GM21526 (cell line): ENCODE measurements at regions not wholly inside any gene's neighbourhood (a gene's known extent, or its start where the extent isn't known, plus 50 kb on each side); places are given as distances from the start of the nearest gene placed in this dataset.

Experiments used
- ATAC-seq: cut with Tn5 transposase; IDR thresholded peaks from one replicate; pipeline ENCODE4 v1.9.1; 2021; ENCODE audit warnings: moderate library complexity; ENCODE audit not compliant: unreplicated experiment, low FRiP score

DNA sequence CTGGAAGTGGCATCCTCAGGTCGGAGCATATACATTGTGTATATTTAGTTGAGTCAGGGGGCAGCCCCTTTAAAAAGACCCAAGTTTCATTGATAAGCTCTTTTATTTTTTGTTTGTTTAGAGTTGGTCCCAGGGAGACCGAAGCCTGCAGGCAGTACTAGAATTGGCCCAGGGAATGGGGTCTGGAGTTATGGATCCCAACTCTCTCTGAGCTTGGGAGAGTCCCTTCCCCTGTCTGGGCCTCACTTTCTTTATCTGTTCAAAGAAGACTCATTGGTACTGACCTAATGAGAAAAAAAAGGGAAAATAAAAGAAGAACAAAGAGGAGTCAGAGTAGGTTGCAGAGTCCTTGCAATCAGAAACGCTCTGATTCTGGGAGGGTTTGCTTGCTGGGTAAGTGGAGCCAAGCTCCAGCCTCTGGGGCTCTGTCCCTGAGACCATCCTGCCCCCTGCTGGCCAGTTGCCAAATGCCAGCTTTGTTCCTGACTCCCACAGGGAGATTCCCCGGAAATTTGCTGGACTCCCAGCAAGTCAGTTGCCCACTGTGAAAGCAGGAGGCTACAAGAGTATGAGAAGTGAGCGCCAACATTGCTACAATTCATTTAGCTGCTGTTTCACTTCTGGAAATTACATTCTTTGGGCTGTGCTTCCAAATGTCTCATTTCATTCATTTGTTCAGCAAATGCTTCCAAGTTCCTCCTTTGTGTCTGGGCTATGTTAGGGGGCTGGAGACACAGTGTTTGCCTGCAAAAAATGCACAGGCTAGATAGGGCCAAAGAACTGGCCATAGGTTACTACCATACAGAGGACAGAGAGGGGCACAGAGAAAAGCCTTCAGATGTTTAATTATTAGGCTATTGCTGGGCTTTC lies 156.2 kb downstream of the MELK start:
- ATAC-seq: peak; percentile 65

DNA sequence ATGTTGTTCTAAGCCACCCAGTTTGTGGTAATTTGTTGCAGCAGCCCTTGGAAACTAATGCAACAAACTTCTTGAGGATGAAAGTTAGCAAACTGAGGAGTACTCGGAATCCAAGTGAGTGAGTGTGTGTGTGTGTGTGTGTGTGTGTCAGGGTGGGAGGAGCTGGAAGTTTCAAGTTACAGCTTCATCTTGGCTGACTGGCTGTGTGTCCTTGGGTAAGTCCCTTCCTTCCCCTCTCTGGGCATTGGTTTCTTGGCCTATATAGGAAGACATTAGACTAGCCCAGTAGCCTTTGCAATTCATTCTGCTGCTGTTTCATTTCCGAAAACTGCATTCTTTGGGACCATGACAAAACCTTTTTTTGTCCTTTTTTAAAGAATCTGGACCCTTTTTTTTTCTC lies 157.2 kb downstream of the MELK start:
- no peak for ATAC-seq

DNA sequence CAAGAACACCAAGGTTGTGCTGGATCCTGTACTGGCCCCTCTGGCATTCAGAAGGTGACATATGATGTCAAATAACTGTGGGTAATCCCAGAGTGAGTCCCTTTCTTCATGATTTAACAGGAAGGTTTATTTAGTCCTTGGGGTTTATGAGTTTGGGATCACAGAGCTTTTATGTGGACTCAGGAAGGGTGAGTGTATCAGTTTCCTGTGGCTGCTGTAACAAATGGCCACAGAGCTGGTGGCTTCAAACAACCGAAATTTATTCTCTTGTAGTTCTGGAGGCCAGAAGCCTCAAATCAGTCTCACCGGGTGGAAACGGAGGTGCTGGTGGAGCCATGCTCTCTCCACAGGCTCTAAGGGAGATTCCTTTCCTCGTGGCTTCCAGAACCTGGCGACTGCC lies 157.7 kb downstream of the MELK start:
- no peak for ATAC-seq

DNA sequence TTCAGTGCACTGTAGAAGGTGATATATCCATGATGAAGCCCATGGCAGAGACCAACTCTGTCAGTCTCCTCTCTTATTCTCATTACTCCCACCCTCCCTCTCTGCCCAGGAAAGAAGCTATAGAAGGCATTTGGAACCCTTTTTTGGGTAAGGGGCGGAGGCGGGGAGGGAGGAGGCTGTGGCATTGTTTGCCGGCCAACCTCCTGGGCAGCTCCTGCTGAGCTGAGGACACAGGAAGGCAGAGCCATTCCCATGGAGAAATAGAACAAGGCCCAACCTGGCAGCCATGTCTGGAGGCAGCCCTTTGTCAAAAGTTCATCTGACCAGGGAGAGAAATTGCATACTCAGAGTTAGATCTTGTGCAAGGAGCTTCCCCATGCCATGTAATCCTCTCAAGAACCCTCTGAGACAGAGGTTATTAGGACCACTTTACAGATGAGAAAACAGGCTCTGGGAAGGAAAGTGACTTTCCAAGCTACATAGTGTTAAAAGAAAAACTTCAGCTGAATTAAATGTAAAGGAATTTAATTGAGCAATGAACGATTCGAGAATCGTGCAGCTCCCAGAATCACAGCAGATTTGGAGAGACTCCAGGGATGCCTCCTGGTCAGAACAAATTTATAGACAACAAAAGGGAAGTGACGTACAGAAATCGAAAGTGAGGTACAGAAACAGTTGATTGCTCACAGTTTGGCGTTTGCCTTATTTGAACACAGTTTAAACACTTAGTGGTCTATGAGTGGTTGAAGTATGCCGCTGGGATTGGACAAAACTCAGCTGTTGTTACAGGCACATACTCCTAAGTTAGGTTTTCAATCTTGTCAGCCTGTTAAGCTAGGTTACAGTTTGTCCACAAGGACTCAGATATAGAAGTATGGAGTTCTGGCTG lies 158.6 kb downstream of the MELK start:
- ATAC-seq: no peak

DNA sequence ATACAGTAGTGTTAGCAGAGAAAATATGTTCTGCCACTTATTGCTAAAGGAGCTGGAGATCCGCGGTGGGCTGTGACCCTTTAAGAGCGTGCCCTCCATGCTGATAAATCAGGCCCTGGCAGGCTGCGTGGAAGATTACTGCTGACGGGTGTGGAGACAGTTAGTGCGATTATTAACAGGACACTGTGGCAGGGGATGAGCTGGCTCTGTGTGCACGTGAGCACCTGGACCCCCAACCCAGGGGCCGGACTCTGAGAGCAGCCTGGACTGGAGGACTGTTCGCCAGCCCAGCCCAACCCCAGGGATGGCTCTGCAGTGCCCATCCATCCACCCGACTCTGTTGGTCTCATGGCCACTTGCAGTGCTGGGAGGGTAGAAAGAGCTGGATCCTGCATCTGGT lies 162.0 kb downstream of the MELK start:
- no peak for ATAC-seq

- ATAC-seq: no peak
Measured at GRCh38 chr9:36736648-36737047, 164.0 kb downstream of the MELK start.

DNA sequence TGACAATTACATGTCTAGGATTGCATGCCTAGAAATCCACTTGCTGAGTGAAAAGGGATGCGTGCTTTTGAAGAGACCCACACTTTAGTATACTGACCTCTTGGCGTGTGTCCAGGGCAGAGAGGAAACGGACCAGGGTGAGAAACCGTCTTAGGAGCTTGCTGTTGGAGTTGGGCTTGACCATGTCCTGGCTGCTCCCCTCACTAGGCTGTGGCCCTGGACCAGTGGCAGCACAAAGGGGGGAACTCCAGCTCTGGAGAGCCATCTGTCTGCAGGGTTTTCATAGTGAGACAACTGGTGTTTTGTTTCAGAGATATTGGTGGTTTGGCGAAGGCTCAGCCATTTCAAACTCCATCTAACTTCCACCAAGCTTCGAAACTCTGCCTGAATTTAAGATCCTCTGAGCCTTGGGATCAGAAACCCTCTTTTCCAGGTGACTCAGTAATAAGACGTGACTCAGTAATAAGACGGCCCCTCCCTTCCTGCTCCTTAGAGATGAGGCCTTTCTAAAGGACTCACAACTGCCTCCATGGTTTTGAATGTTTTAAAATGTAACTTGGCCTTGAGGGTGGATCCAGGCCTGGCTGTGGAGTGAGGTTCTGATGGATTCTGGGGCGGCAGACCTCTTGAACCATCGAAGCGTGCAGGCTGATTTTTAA lies 165.8 kb downstream of the MELK start:
- no peak for ATAC-seq

GRCh38 chr9:36739373-36740116 lies 166.8 kb downstream of the MELK start:
- ATAC-seq: no peak

GRCh38 chr9:36742264-36742663 lies 169.6 kb downstream of the MELK start:
- no peak for ATAC-seq

DNA sequence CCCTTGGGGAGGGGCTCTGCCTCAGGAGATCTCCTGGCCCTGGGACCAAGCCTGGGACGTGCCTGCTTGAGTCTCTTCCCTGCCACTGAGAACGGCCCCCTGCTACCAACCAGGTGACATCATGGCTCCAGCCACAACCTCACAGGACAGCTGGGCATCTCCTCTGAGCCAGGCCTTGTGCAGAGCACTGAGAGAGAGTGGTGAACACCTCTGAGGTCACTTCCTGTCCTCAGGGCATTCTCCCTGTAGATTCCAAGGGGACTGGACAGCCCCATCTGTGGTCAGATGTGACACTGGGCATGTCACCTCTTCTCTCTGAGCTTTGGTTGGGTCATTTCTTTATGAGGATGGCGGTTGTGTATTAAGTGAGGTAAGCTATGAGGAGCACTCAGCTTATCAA lies 172.0 kb downstream of the MELK start:
- ATAC-seq: no peak

GRCh38 chr9:36745977-36746376 lies 173.3 kb downstream of the MELK start:
- no peak for ATAC-seq

DNA sequence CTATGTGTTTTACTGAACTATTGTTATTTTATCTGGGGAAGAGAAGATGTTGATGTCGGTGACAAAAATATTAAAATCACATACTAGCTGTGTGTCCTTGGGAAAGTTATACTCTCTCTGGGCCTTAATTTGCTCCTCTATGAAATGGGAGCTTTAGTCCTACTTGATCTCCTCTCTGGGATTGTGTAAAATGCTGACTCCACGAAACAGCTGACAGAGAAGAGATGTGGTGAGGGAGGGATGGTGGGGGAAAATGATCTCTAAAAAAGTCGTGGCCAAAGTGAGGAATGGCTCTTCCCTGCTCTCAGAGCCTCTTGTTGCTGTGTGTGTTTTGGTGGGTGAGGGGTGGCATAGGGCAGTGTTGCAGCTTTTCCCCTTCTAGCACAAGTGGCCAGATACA lies 173.7 kb downstream of the MELK start:
- ATAC-seq: no peak

DNA sequence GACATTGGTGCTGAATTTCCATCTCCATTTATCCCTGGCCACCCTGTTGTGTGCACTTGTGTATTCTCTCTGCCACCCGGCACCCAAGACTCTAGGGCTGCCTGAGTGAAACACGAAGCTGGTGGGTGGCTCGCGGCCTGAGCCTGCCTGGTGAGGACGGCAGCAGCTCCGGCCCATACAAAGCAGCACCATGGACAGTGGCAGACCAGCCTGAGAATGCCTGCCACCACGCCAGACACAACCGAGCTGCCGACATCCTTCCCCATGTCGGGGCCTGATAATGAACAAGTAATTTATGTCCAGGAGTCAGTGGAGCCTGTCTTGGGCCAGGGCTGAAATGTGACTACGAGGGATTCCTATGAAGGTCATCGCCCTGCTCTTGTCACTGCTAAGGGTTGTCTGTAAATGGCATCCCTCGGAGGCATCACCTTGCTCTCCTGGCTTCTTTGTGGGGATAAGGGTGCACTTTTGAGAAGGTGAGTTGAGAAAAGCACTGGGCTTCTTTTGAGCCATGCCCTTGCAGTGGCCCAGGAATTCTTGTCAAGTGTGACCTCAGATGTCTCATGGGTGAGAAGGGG lies 175.7 kb downstream of the MELK start:
- no peak for ATAC-seq

DNA sequence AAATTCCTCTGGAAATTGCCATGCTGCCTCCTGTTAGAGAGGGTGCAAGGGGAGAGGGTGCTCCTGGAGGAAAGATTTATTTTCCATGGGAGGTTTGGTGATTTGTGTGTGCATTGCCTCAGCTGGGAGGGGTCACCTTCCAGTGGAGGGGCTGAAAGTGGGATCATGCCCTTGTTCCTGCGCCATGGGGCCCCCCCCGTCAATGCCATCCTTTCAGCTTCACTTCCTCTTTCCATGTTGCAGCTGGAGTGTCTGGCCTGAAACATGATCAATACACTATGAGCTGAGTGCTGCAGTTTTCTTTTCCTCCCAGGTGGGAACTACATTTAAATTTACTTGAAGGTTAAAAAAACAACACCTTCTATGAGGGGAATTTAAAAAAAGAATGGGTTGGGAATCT lies 176.8 kb downstream of the MELK start:
- no peak for ATAC-seq

DNA sequence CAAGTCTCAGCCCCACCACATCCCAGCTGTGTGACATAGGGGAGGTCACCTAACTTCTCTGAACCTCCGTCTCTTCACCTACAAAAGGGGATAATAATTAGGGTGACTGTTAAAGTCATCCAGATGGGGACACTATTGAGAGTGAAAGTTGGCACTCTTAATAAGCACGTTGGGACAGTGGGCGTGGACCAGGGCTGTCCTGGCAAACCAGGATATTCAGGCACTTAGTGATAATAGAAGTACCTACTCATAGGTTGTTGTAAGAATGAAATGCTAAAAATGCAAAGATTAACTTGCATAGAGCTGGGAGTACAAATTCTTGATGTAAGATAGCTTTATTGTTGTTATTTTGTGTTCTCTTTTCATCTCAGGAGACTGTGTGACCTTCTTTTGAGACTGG lies 177.9 kb downstream of the MELK start:
- no peak for ATAC-seq

DNA sequence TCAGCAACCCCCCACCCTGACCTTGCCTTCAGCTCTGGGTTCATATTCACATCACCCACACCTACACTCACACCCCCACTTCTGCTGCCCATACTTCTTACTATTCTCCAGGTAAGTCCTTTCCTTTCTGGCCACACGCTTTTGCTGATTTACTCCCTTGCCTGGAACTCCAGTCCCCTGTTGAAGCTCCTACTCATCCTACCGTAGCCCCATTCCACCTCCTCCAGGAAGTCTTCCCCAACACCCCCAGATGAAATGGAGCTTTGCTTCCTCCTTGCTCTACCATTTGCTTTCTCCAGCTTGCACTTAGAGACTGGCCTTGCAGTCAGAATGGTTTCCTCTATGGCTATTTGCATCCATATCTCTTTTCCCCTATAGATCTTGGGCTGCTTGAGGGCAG lies 182.3 kb downstream of the MELK start:
- no peak for ATAC-seq

- no peak for ATAC-seq
Measured at GRCh38 chr9:36759141-36759540, 186.4 kb downstream of the MELK start.

DNA sequence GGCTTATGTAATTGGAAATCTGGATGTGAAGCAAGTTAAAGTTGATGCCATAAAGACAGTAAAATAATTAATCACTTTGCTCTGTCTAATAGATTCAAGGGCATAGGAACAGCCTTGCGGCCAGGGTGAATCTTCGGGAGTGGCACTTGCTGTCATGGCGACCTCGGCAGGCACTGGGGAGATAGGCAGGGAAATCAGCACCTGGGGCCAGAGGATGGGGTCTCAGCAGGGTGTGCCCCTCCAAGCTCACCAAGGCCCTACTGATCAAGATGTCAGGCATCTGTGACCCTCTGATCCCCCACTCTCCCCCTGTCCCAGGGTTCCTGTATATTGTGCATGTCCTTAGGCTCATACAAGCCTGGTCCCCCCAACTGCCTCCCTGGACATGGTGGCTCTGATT lies 187.3 kb downstream of the MELK start:
- no peak for ATAC-seq

DNA sequence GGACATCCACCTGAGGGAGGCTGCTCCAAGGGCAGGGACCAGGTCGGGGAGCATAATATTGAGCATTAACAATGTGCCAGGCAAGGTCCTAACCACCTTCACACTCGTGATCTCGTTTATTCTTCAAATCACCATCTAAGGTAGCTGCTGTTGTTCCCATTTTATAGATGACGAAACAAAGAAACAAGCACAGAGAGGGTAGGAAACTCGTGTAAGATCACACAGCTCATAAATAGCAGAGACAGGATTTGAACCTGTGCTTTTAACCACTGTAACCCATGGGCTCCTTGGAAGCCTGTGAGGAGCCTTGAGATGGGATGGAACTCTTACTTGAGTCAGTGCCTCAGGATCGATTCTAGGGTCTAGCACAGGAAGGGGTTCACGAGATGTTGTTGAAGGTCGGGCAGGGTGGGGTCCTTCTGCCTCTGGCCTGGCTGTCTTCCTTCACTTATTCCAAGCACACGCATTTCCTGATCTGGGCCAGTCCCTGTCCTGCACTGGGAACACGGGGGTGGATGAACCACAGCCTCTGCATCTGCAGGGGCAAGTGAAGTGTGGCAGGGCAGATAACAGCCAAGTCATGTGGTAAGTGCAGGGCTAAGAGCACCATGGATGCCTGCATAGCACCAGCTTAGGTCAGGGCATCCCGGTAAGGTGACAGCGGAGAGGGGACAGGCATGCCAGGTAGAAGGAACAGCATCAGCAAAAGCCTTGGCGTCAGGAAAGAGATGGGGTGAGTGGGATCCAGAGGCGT lies 188.1 kb downstream of the MELK start:
- no peak for ATAC-seq
